ENCODE measurements at regions not wholly inside any gene's neighbourhood (a gene's known extent, or its start where the extent isn't known, plus 50 kb on each side); places are given as distances from the start of the nearest gene placed in this dataset.
"Not testable (repeated sequence)": the region's sequence is repeated elsewhere in the genome, so short reads cannot be mapped to it uniquely, and the experiment has no call there.

- DNase-seq, result no peak
These were observed 61.7 kb upstream of the SMURF2 start for GRCh38 chr17:64723781-64724180.

- DNase-seq, result not testable (repeated sequence)
These were observed 59.4 kb upstream of the SMURF2 start for GRCh38 chr17:64721556-64721955.

GRCh38 chr17:64720253-64720652 is 58.1 kb upstream of the SMURF2 start:
- DNase-seq, result not testable (repeated sequence)

- DNase-seq, result not testable (repeated sequence)
These were observed 57.4 kb upstream of the SMURF2 start for GRCh38 chr17:64719517-64719916.

- DNase-seq, result not testable (repeated sequence)
These were observed 56.7 kb upstream of the SMURF2 start for GRCh38 chr17:64718816-64719215.

- DNase-seq, result no peak
These were observed 56.0 kb upstream of the SMURF2 start for GRCh38 chr17:64718058-64718457.

- not testable (repeated sequence) for DNase-seq
These were observed 54.4 kb upstream of the SMURF2 start for GRCh38 chr17:64716496-64716895.

GRCh38 chr17:64713786-64714185 is 51.7 kb upstream of the SMURF2 start:
- DNase-seq, result peak; percentile 33

- DNase-seq, result peak; percentile 39
These were observed 50.6 kb upstream of the SMURF2 start for GRCh38 chr17:64712557-64713351.

Measured in hematopoietic multipotent progenitor cell treated with erythropoietin and hydrocortisone succinate and interleukin-3 and kit ligand, for 6 days (in vitro differentiated cells).